Breast epithelium (tissue), 3 donors: ENCODE measurements at regions not wholly inside any gene's neighbourhood (a gene's known extent, or its start where the extent isn't known, plus 50 kb on each side); places are given as distances from the start of the nearest gene placed in this dataset.

Experiments
- POLR2AphosphoS5 ChIP-seq, 3 donors: sonication (generic); formaldehyde crosslinking; IDR thresholded peaks; one replicate each; pipeline ENCODE4 v1.6.1; 2017; ENCODE audit warnings: antibody characterized with exemption in 3 of 3
- TF ChIP-seq, protein P1 (sequence below), 3 donors: fragments of 450-650 bp; IDR thresholded peaks; one replicate each; pipeline ENCODE4 v1.5.1; 2016 to 2017; ENCODE audit warnings: antibody characterized with exemption in 3 of 3, mild to moderate bottlenecking in 3 of 3, moderate library complexity in 3 of 3

- TF ChIP-seq POLR2AphosphoS5 (IDR thresholded peaks at IDR 0.05): no peak
- TF ChIP-seq, protein P1, sequence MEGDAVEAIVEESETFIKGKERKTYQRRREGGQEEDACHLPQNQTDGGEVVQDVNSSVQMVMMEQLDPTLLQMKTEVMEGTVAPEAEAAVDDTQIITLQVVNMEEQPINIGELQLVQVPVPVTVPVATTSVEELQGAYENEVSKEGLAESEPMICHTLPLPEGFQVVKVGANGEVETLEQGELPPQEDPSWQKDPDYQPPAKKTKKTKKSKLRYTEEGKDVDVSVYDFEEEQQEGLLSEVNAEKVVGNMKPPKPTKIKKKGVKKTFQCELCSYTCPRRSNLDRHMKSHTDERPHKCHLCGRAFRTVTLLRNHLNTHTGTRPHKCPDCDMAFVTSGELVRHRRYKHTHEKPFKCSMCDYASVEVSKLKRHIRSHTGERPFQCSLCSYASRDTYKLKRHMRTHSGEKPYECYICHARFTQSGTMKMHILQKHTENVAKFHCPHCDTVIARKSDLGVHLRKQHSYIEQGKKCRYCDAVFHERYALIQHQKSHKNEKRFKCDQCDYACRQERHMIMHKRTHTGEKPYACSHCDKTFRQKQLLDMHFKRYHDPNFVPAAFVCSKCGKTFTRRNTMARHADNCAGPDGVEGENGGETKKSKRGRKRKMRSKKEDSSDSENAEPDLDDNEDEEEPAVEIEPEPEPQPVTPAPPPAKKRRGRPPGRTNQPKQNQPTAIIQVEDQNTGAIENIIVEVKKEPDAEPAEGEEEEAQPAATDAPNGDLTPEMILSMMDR (IDR thresholded peaks at IDR 0.05): no peak
Measured at GRCh38 chr16:14365200-14365851, 264.7 kb downstream of the PARN start.
